H1 (cell line): ENCODE measurements at regions not wholly inside any gene's neighbourhood (a gene's known extent, or its start where the extent isn't known, plus 50 kb on each side); places are given as distances from the start of the nearest gene placed in this dataset.

Experiments
- CTCF ChIA-PET: fragments of 300-600 bp; sonication (Branson Sonifier 250); formaldehyde crosslinking; loops from one replicate; lab custom pipeline; 2021; ENCODE audit not compliant: partially characterized antibody; lab: Charles Lee
- POLR2A ChIA-PET: fragments of 300-600 bp; sonication (Branson Sonifier 250); formaldehyde crosslinking; loops from one replicate; lab custom pipeline; 2021; ENCODE audit warnings: inconsistent platforms; ENCODE audit not compliant: partially characterized antibody; lab: Charles Lee
- DNase-seq, 2 experiments: peaks; one replicate each; pipeline versions ENCODE4 v3.0.0 to v3.0.0-alpha.2; 2010 to 2022; ENCODE audit warnings: low spot score in 2 of 2, low read depth in 1 of 2, mixed read lengths in 1 of 2
- FAIRE-seq: peaks from 2 replicates; lab custom pipeline; 2011; peaks lifted over from hg19 to GRCh38; lab: Jason Lieb, UNC
- H2AFZ ChIP-seq: 2 replicates; pipeline ENCODE4 v1.8.1; 2012; ENCODE audit warnings: low read length, inconsistent platforms
- H2AK5ac ChIP-seq: 2 replicates; pipeline ENCODE4 v1.6.1; 2013; ENCODE audit warnings: low read depth, low read length
- H2BK120ac ChIP-seq: replicated peaks from 2 replicates; pipeline ENCODE3; 2013; ENCODE audit warnings: low read depth, low read length, inconsistent platforms
- H2BK12ac ChIP-seq: 2 replicates; pipeline ENCODE4 v1.6.1; 2013; ENCODE audit warnings: low read depth, low read length
- H2BK15ac ChIP-seq: 2 replicates; pipeline ENCODE4 v1.6.1; 2013; ENCODE audit warnings: low read length
- H2BK20ac ChIP-seq: 2 replicates; pipeline ENCODE4 v1.6.1; 2013; ENCODE audit warnings: low read length
- H2BK5ac ChIP-seq: 2 replicates; pipeline ENCODE4 v1.6.1; 2013; ENCODE audit warnings: low read depth, low read length
- H3K14ac ChIP-seq: 2 replicates; pipeline ENCODE4 v1.6.1; 2013; ENCODE audit warnings: inconsistent platforms; ENCODE audit not compliant: insufficient read length
- H3K18ac ChIP-seq: 2 replicates; pipeline ENCODE4 v1.6.1; 2013; ENCODE audit warnings: low read length; ENCODE audit errors: extremely low read depth
- H3K23ac ChIP-seq: 2 replicates; pipeline ENCODE4 v1.6.1; 2013; ENCODE audit warnings: inconsistent platforms; ENCODE audit not compliant: insufficient read length
- H3K23me2 ChIP-seq: 2 replicates; pipeline ENCODE4 v1.6.1; 2013; ENCODE audit warnings: low read depth, low read length
- H3K27ac ChIP-seq: 2 replicates; pipeline ENCODE4 v1.6.1; 2011; ENCODE audit warnings: low read depth, low read length, inconsistent platforms
- H3K27me3 ChIP-seq, 4 experiments: replicated peaks in 1 of 4; 1 replicate in 1 of 4; 2 replicates in 3 of 4; pipeline versions ENCODE4 v1.6.1 to v1.8.1; 2011 to 2013; ENCODE audit warnings: low read length in 3 of 4, mild to moderate bottlenecking in 3 of 4, inconsistent platforms in 2 of 4, mixed read lengths in 2 of 4, moderate library complexity in 1 of 4; ENCODE audit not compliant: control insufficient read depth in 3 of 4, insufficient read depth in 3 of 4; ENCODE audit errors: extremely low read depth in 1 of 4
- H3K36me3 ChIP-seq, 4 experiments: 2 replicates each; pipeline versions ENCODE4 v1.6.1 to v1.8.1; 2011 to 2013; ENCODE audit warnings: mild to moderate bottlenecking in 4 of 4, low read length in 3 of 4, moderate library complexity in 2 of 4, control low read depth in 1 of 4, inconsistent platforms in 1 of 4; ENCODE audit not compliant: insufficient read depth in 4 of 4, control insufficient read depth in 2 of 4
- H3K4ac ChIP-seq: replicated peaks from 2 replicates; pipeline ENCODE3; 2013; ENCODE audit warnings: low read length, low read depth, mixed read lengths, inconsistent platforms; ENCODE audit not compliant: insufficient read length
- H3K4me1 ChIP-seq, 4 experiments: replicated peaks in 1 of 4; 1 replicate in 1 of 4; 2 replicates in 3 of 4; pipeline versions ENCODE4 v1.6.1 to v1.8.1; 2011 to 2013; ENCODE audit warnings: low read length in 3 of 4, inconsistent platforms in 2 of 4, mixed read lengths in 1 of 4; ENCODE audit not compliant: insufficient read depth in 4 of 4, control insufficient read depth in 3 of 4
- H3K4me2 ChIP-seq, 2 experiments: 2 replicates each; pipeline versions ENCODE4 v1.6.1 to v1.8.1; 2011 to 2013; ENCODE audit warnings: low read depth in 2 of 2, low read length in 2 of 2, control low read depth in 1 of 2, inconsistent platforms in 1 of 2, mild to moderate bottlenecking in 1 of 2; ENCODE audit not compliant: insufficient read depth in 1 of 2
- H3K4me3 ChIP-seq, 4 experiments: fragments of 200-600, 300-600 bp in 1 of 4; sonication (generic), shearing (Covaris generic), sonication (Bioruptor Twin) in 1 of 4; 2 replicates each; pipeline versions ENCODE4 v1.5.1 to v1.8.1; 2011 to 2016; ENCODE audit warnings: low read length in 4 of 4, low read depth in 3 of 4, control low read depth in 2 of 4, inconsistent platforms in 2 of 4, mild to moderate bottlenecking in 2 of 4, mixed read lengths in 1 of 4, moderate library complexity in 1 of 4; ENCODE audit not compliant: insufficient read depth in 2 of 4; ENCODE audit errors: extremely low read depth in 1 of 4
- H3K56ac ChIP-seq: replicated peaks from 2 replicates; pipeline ENCODE3; 2013; ENCODE audit warnings: low read depth, mild to moderate bottlenecking, mixed read lengths, low read length, inconsistent platforms; ENCODE audit not compliant: insufficient read length
- H3K79me1 ChIP-seq: 2 replicates; pipeline ENCODE4 v1.6.1; 2013; ENCODE audit warnings: low read depth, low read length, control low read depth
- H3K79me2 ChIP-seq, 2 experiments: 2 replicates each; pipeline versions ENCODE4 v1.6.1 to v1.8.1; 2012 to 2013; ENCODE audit warnings: low read length in 2 of 2, mild to moderate bottlenecking in 2 of 2, inconsistent platforms in 1 of 2; ENCODE audit not compliant: insufficient read depth in 2 of 2, control insufficient read depth in 1 of 2
- H3K9ac ChIP-seq, 4 experiments: replicated peaks in 1 of 4; 1 replicate in 1 of 4; 2 replicates in 3 of 4; pipeline versions ENCODE4 v1.6.1 to v1.8.1; 2011 to 2013; ENCODE audit warnings: low read depth in 3 of 4, low read length in 3 of 4, control low read depth in 2 of 4, mild to moderate bottlenecking in 2 of 4, moderate library complexity in 2 of 4, inconsistent platforms in 1 of 4; ENCODE audit errors: extremely low read depth in 1 of 4
- H3K9me3 ChIP-seq, 2 experiments: 2 replicates each; pipeline versions ENCODE4 v1.6.1 to v1.8.1; 2012 to 2013; ENCODE audit warnings: mild to moderate bottlenecking in 2 of 2, moderate library complexity in 2 of 2, control low read depth in 1 of 2, inconsistent platforms in 1 of 2, low read depth in 1 of 2, low read length in 1 of 2, mixed read lengths in 1 of 2; ENCODE audit not compliant: insufficient read depth in 2 of 2
- H4K20me1 ChIP-seq, 2 experiments: replicated peaks in 1 of 2; 2 replicates each; pipeline versions ENCODE3 to v1.8.1; 2011 to 2013; ENCODE audit warnings: inconsistent platforms in 2 of 2, low read length in 2 of 2, mild to moderate bottlenecking in 1 of 2; ENCODE audit not compliant: insufficient read depth in 2 of 2, control insufficient read depth in 1 of 2
- H4K5ac ChIP-seq: 2 replicates; pipeline ENCODE4 v1.6.1; 2013; ENCODE audit warnings: low read length, low read depth, mixed read lengths, inconsistent platforms; ENCODE audit not compliant: insufficient read length
- H4K8ac ChIP-seq: 2 replicates; pipeline ENCODE4 v1.8.0; 2013; ENCODE audit warnings: mild to moderate bottlenecking, moderate library complexity, low read length, inconsistent platforms; ENCODE audit not compliant: insufficient read depth; ENCODE audit errors: extremely low read depth
- H4K91ac ChIP-seq: replicated peaks from 2 replicates; pipeline ENCODE3; 2013; ENCODE audit warnings: low read length, mixed read lengths, inconsistent platforms; ENCODE audit not compliant: insufficient read length
- CTCF ChIP-seq, 3 experiments: IDR thresholded peaks; 1 replicate in 2 of 3; 2 replicates in 1 of 3; pipeline versions ENCODE4 v1.5.1 to v1.6.1; 2011; ENCODE audit warnings: low read length in 3 of 3, mild to moderate bottlenecking in 3 of 3, inconsistent platforms in 2 of 3, low read depth in 1 of 3, moderate library complexity in 1 of 3; ENCODE audit not compliant: insufficient read depth in 1 of 3; ENCODE audit errors: control extremely low read depth in 1 of 3
- FOSL1 ChIP-seq: IDR thresholded peaks from 2 replicates; pipeline ENCODE4 v1.6.1; 2011; ENCODE audit warnings: mild to moderate bottlenecking, low read depth, low read length, moderate library complexity; ENCODE audit not compliant: insufficient read depth
- RAD21 ChIP-seq, 2 experiments: IDR thresholded peaks in 1 of 2; conservative IDR thresholded peaks in 1 of 2; 2 replicates each; pipeline ENCODE4 v1.6.1; 2011; ENCODE audit warnings: low read depth in 2 of 2, low read length in 2 of 2, improper control_type of control experiment in 1 of 2, inconsistent platforms in 1 of 2, mild to moderate bottlenecking in 1 of 2, moderate library complexity in 1 of 2
- WGBS, 2 experiments: shearing (Covaris generic) in 1 of 2; methylation state at CpG; one replicate each; pipeline versions ENCODE4 v1.1.6 to v1.1.7; 2013 to 2015; ENCODE audit warnings: low lambda C conversion rate in 2 of 2, mixed read lengths in 2 of 2, inconsistent platforms in 1 of 2, low coverage in 1 of 2, missing lambda C conversion rate in 1 of 2; ENCODE audit not compliant: insufficient replicate concordance in 2 of 2, insufficient coverage in 1 of 2, insufficient read length in 1 of 2; ENCODE audit errors: extremely low coverage in 1 of 2, missing lambda C conversion rate in 1 of 2; 5-methylcytosine and 5-hydroxymethylcytosine counted together

- H3K4me1 ChIP-seq = peaks cover 10 to 18% (median 15%) of the 10 kb centered on the region in 4 experiments
- no peak for DNase-seq
- no peak overlapping the region for H3K9ac ChIP-seq
- no peak for FAIRE-seq
- H3K4me2 ChIP-seq = no peak overlapping the region
- H4K20me1 ChIP-seq = no peaks in the 10 kb centered on the region
- no peaks in the 10 kb centered on the region for H3K9me3 ChIP-seq
- H2AFZ ChIP-seq = no peak overlapping the region
- H2BK15ac ChIP-seq = 0 out of 2 replicates have a peak overlapping the region, but pooled peaks have one; percentile 9
- no peak overlapping the region for H2BK120ac ChIP-seq
- no peak for TF ChIP-seq FOSL1
- peak; percentile 18 to 35; a peak in 3 of 4 replicates for TF ChIP-seq RAD21 (IDR thresholded peaks at IDR 0.05 in 1 of 2, conservative IDR thresholded peaks at IDR 0.05 in 1 of 2; ENCODE audit: low read depth in 2 of 2, low read length in 2 of 2)
- peak in 2 of 3 experiments; percentile 9 to 45; a peak in 1 of 4 replicates for TF ChIP-seq CTCF (IDR thresholded peaks at IDR 0.05; ENCODE audit: control extremely low read depth in 1 of 3, insufficient read depth in 1 of 3, low read depth in 1 of 3, low read length in 3 of 3)
- H4K5ac ChIP-seq = no peak overlapping the region
- no peak overlapping the region for H3K18ac ChIP-seq
- H3K79me1 ChIP-seq = no peaks in the 10 kb centered on the region
- 52% methylated on average over 3 of the region's 3 CpGs; no CpG with 5 or more reads in 1 of the 2 experiments for WGBS, 2 experiments
- H3K23me2 ChIP-seq = no peaks in the 10 kb centered on the region
- no peak overlapping the region for H2BK5ac ChIP-seq
- H3K27me3 ChIP-seq = peaks cover 0 to 1% (median 0%) of the 10 kb centered on the region in 4 experiments; a peak in 1 of 7 replicates
- no peak overlapping the region for H4K8ac ChIP-seq
- no peaks in the 10 kb centered on the region for H3K36me3 ChIP-seq
- no peak overlapping the region for H3K27ac ChIP-seq
- CTCF ChIA-PET = interaction anchor here (0.6 to 2.0 kb wide), 7 partner anchors 9 to 457 kb away, joined by 3 to 7 read pairs (median 3); no protein-coding TSS in a partner anchor
- no peak overlapping the region for H3K56ac ChIP-seq
- POLR2A ChIA-PET = interaction anchor here (0.7 kb wide), 1 partner anchor 19 kb away, joined by 3 read pairs; no protein-coding TSS in a partner anchor
- H3K4me3 ChIP-seq = no peak overlapping the region
- no peak overlapping the region for H2AK5ac ChIP-seq
- H4K91ac ChIP-seq = no peak overlapping the region
- no peak overlapping the region for H3K4ac ChIP-seq
- H2BK20ac ChIP-seq = no peak overlapping the region
- no peaks in the 10 kb centered on the region for H3K79me2 ChIP-seq
- 0 out of 2 replicates have a peak overlapping the region, but pooled peaks have one; percentile 1 for H2BK12ac ChIP-seq
- H3K23ac ChIP-seq = no peak overlapping the region
- no peak overlapping the region for H3K14ac ChIP-seq
These were observed 392.8 kb upstream of the ACVR2A start for GRCh38 chr2:147451902-147452515.
